ENCODE measurements at regions not wholly inside any gene's neighbourhood (a gene's known extent, or its start where the extent isn't known, plus 50 kb on each side); places are given as distances from the start of the nearest gene placed in this dataset.

GRCh38 chr12:41869432-41869831, 275.2 kb downstream of the GXYLT1 start:
- WGBS: 29% methylated on average over 2 of the region's 2 CpGs

GRCh38 chr12:41866878-41867430, 277.7 kb downstream of the GXYLT1 start:
- Histone ChIP-seq H3K27ac (ENCODE audit: low read depth) (no peak overlapping the region), H3K36me3 (ENCODE audit: insufficient read depth) (no peaks in the 10 kb centered on the region), H3K4me1 (ENCODE audit: insufficient read depth) (no peaks in the 10 kb centered on the region), H3K4me3 (ENCODE audit: low read depth, low read length) (no peak overlapping the region)
- no peak for DNase-seq (ENCODE audit: extremely low spot score)
- WGBS: 49% methylated on average over 4 of the region's 4 CpGs

More at GRCh38 chr12:41869432-41869831, 275.2 kb downstream of the GXYLT1 start:
- Histone ChIP-seq H3K4me3 (ENCODE audit: low read depth, low read length) (no peak overlapping the region), H3K4me1 (ENCODE audit: insufficient read depth) (no peaks in the 10 kb centered on the region), H3K36me3 (ENCODE audit: insufficient read depth) (no peaks in the 10 kb centered on the region), H3K27ac (ENCODE audit: low read depth) (no peak overlapping the region)
- DNase-seq (ENCODE audit: extremely low spot score): no peak

- no peak overlapping the region for H3K27ac ChIP-seq (ENCODE audit: low read depth)
- H3K4me3 ChIP-seq (ENCODE audit: low read depth, low read length): no peak overlapping the region
- no peak for DNase-seq (ENCODE audit: extremely low spot score)
- H3K36me3 ChIP-seq (ENCODE audit: insufficient read depth): no peaks in the 10 kb centered on the region
- 71% methylated on average over 3 of the region's 3 CpGs for WGBS
- no peaks in the 10 kb centered on the region for H3K4me1 ChIP-seq (ENCODE audit: insufficient read depth)
Measured at GRCh38 chr12:41856228-41856627, 288.4 kb downstream of the GXYLT1 start.

GRCh38 chr12:41850046-41850445, 294.6 kb downstream of the GXYLT1 start:
- 65% methylated on average over 3 of the region's 3 CpGs for WGBS
- DNase-seq (ENCODE audit: extremely low spot score): no peak
- Histone ChIP-seq H3K4me3 (ENCODE audit: low read depth, low read length) (no peak overlapping the region), H3K36me3 (ENCODE audit: insufficient read depth) (no peaks in the 10 kb centered on the region), H3K4me1 (ENCODE audit: insufficient read depth) (no peaks in the 10 kb centered on the region), H3K27ac (ENCODE audit: low read depth) (no peak overlapping the region)

- Histone ChIP-seq H3K4me1 (ENCODE audit: insufficient read depth) (no peaks in the 10 kb centered on the region), H3K27ac (ENCODE audit: low read depth) (no peak overlapping the region), H3K4me3 (ENCODE audit: low read depth, low read length) (no peak overlapping the region), H3K36me3 (ENCODE audit: insufficient read depth) (no peaks in the 10 kb centered on the region)
- DNase-seq (ENCODE audit: extremely low spot score): no peak
- 18% methylated on average over 1 of the region's 1 CpG for WGBS
Measured at GRCh38 chr12:41846718-41847117, 298.0 kb downstream of the GXYLT1 start.

- DNase-seq (ENCODE audit: extremely low spot score): no peak
- Histone ChIP-seq H3K4me3 (ENCODE audit: low read depth, low read length) (no peak overlapping the region), H3K27ac (ENCODE audit: low read depth) (no peak overlapping the region), H3K36me3 (ENCODE audit: insufficient read depth) (no peaks in the 10 kb centered on the region), H3K4me1 (ENCODE audit: insufficient read depth) (no peaks in the 10 kb centered on the region)
- 57% methylated on average over 2 of the region's 2 CpGs for WGBS
Measured at GRCh38 chr12:41836416-41836815, 308.3 kb downstream of the GXYLT1 start.

- no peaks in the 10 kb centered on the region for H3K4me1 ChIP-seq (ENCODE audit: insufficient read depth)
- no peak for DNase-seq (ENCODE audit: extremely low spot score)
Measured at GRCh38 chr12:41835556-41835955, 309.1 kb downstream of the GXYLT1 start.

GRCh38 chr12:41819948-41820347, 324.7 kb downstream of the GXYLT1 start:
- Histone ChIP-seq H3K4me1 (ENCODE audit: insufficient read depth) (no peaks in the 10 kb centered on the region), H3K27ac (ENCODE audit: low read depth) (no peak overlapping the region), H3K36me3 (ENCODE audit: insufficient read depth) (no peaks in the 10 kb centered on the region), H3K4me3 (ENCODE audit: low read depth, low read length) (no peak overlapping the region)
- 71% methylated on average over 3 of the region's 3 CpGs for WGBS
- no peak for DNase-seq (ENCODE audit: extremely low spot score)

More at GRCh38 chr12:41835556-41835955, 309.1 kb downstream of the GXYLT1 start:
- Histone ChIP-seq H3K36me3 (ENCODE audit: insufficient read depth) (no peaks in the 10 kb centered on the region), H3K4me3 (ENCODE audit: low read depth, low read length) (no peak overlapping the region), H3K27ac (ENCODE audit: low read depth) (no peak overlapping the region)

GRCh38 chr12:41804026-41804425, 340.6 kb downstream of the GXYLT1 start:
- WGBS: 81% methylated on average over 2 of the region's 2 CpGs
- Histone ChIP-seq H3K4me3 (ENCODE audit: low read depth, low read length) (no peak overlapping the region), H3K27ac (ENCODE audit: low read depth) (no peak overlapping the region), H3K36me3 (ENCODE audit: insufficient read depth) (no peaks in the 10 kb centered on the region), H3K4me1 (ENCODE audit: insufficient read depth) (no peaks in the 10 kb centered on the region)
- no peak for DNase-seq (ENCODE audit: extremely low spot score)

- no peaks in the 10 kb centered on the region for H3K36me3 ChIP-seq (ENCODE audit: insufficient read depth)
- H3K4me3 ChIP-seq (ENCODE audit: low read depth, low read length): no peak overlapping the region
- H3K4me1 ChIP-seq (ENCODE audit: insufficient read depth): no peaks in the 10 kb centered on the region
- H3K27ac ChIP-seq (ENCODE audit: low read depth): no peak overlapping the region
- DNase-seq (ENCODE audit: extremely low spot score): no peak
- 32% methylated on average over 2 of the region's 2 CpGs for WGBS
Measured at GRCh38 chr12:41802803-41803202, 341.9 kb downstream of the GXYLT1 start.

GRCh38 chr12:41801261-41801660, 343.4 kb downstream of the GXYLT1 start:
- WGBS: 91% methylated on average over 1 of the region's 1 CpG
- H3K36me3 ChIP-seq (ENCODE audit: insufficient read depth): no peaks in the 10 kb centered on the region
- no peak overlapping the region for H3K27ac ChIP-seq (ENCODE audit: low read depth)
- H3K4me1 ChIP-seq (ENCODE audit: insufficient read depth): no peaks in the 10 kb centered on the region
- no peak overlapping the region for H3K4me3 ChIP-seq (ENCODE audit: low read depth, low read length)
- no peak for DNase-seq (ENCODE audit: extremely low spot score)

GRCh38 chr12:41799671-41800070, 345.0 kb downstream of the GXYLT1 start:
- no peak for DNase-seq (ENCODE audit: extremely low spot score)
- H3K4me3 ChIP-seq (ENCODE audit: low read depth, low read length): no peak overlapping the region
- no peaks in the 10 kb centered on the region for H3K36me3 ChIP-seq (ENCODE audit: insufficient read depth)
- 82% methylated on average over 3 of the region's 3 CpGs for WGBS
- H3K4me1 ChIP-seq (ENCODE audit: insufficient read depth): no peaks in the 10 kb centered on the region
- H3K27ac ChIP-seq (ENCODE audit: low read depth): no peak overlapping the region

- no peaks in the 10 kb centered on the region for H3K4me1 ChIP-seq (ENCODE audit: insufficient read depth)
- 91% methylated on average over 5 of the region's 5 CpGs for WGBS
- no peak overlapping the region for H3K4me3 ChIP-seq (ENCODE audit: low read depth, low read length)
- no peaks in the 10 kb centered on the region for H3K36me3 ChIP-seq (ENCODE audit: insufficient read depth)
- no peak for DNase-seq (ENCODE audit: extremely low spot score)
- no peak overlapping the region for H3K27ac ChIP-seq (ENCODE audit: low read depth)
Measured at GRCh38 chr12:41795910-41796309, 348.8 kb downstream of the GXYLT1 start.

- peak; percentile 45 for DNase-seq (ENCODE audit: extremely low spot score)
- Histone ChIP-seq H3K4me3 (ENCODE audit: low read depth, low read length) (no peak overlapping the region), H3K27ac (ENCODE audit: low read depth) (no peak overlapping the region), H3K4me1 (ENCODE audit: insufficient read depth) (no peaks in the 10 kb centered on the region), H3K36me3 (ENCODE audit: insufficient read depth) (no peaks in the 10 kb centered on the region)
- WGBS: 38% methylated on average over 8 of the region's 8 CpGs
Measured at GRCh38 chr12:41795051-41795600, 349.5 kb downstream of the GXYLT1 start.

- DNase-seq (ENCODE audit: extremely low spot score): no peak
- Histone ChIP-seq H3K4me1 (ENCODE audit: insufficient read depth) (no peaks in the 10 kb centered on the region), H3K27ac (ENCODE audit: low read depth) (no peak overlapping the region), H3K36me3 (ENCODE audit: insufficient read depth) (no peaks in the 10 kb centered on the region), H3K4me3 (ENCODE audit: low read depth, low read length) (no peak overlapping the region)
- WGBS: 37% methylated on average over 2 of the region's 2 CpGs
Measured at GRCh38 chr12:41794336-41794735, 350.3 kb downstream of the GXYLT1 start.
